LNCaP clone FGC (cell line): ENCODE measurements at regions not wholly inside any gene's neighbourhood (a gene's known extent, or its start where the extent isn't known, plus 50 kb on each side); places are given as distances from the start of the nearest gene placed in this dataset.

Experiments
- DNase-seq: peaks from one replicate; pipeline ENCODE4 v3.0.0-alpha.2; 2011; ENCODE audit warnings: low read depth
- H3K4me3 ChIP-seq: 2 replicates; pipeline ENCODE4 v1.5.1; 2011; ENCODE audit warnings: mild to moderate bottlenecking, low read depth, low read length, control low read depth
- TF ChIP-seq, protein P1 (sequence below): IDR thresholded peaks from 2 replicates; pipeline ENCODE4 v1.5.1; 2012; ENCODE audit warnings: mild to moderate bottlenecking; ENCODE audit not compliant: control insufficient read depth, insufficient read depth; ENCODE audit errors: extremely low read depth

DNA sequence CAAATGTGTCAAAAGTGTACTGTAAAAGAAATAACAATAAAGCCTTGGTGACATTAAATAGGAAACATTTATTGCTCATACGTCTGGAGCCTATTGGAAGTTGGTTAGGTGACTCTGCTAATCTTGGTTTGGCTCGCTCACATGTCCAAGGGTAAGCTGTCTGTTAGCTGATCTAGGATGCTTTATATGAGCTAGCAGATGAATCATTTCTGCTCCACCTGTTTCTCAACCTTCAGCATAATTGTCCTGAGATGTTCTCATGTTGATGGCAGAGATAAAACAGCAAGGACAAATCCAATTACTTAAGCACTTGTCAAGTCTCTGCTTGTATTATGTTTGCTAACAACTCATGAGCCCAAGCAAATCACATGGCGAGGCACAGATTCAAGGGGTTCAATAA, 56.0 kb upstream of the CD53 start:
- TF ChIP-seq, protein P1, sequence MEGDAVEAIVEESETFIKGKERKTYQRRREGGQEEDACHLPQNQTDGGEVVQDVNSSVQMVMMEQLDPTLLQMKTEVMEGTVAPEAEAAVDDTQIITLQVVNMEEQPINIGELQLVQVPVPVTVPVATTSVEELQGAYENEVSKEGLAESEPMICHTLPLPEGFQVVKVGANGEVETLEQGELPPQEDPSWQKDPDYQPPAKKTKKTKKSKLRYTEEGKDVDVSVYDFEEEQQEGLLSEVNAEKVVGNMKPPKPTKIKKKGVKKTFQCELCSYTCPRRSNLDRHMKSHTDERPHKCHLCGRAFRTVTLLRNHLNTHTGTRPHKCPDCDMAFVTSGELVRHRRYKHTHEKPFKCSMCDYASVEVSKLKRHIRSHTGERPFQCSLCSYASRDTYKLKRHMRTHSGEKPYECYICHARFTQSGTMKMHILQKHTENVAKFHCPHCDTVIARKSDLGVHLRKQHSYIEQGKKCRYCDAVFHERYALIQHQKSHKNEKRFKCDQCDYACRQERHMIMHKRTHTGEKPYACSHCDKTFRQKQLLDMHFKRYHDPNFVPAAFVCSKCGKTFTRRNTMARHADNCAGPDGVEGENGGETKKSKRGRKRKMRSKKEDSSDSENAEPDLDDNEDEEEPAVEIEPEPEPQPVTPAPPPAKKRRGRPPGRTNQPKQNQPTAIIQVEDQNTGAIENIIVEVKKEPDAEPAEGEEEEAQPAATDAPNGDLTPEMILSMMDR, result no peak
- no peak overlapping the region for H3K4me3 ChIP-seq
- peak; percentile 23 for DNase-seq

DNA sequence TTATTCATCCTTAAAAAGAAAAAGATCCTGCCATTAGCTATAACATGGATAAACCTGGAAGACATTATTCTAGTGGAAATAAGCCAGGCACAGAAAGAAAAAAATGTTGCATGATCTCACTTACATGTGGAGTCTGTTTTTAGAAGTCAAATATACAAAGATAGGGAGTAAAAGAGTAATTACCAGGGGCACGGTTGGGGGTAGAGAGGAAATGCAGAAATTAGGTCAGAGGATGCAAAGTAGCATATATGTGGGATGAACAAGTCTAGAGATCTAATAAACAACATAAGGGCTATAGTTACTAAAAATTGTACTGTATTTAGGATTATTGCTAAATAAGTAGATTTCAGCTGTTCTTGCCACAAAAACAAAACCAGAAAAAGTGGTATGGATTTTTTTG, 61.4 kb upstream of the CD53 start:
- TF ChIP-seq, protein P1, result no peak
- H3K4me3 ChIP-seq, result no peak overlapping the region
- DNase-seq, result no peak

DNA sequence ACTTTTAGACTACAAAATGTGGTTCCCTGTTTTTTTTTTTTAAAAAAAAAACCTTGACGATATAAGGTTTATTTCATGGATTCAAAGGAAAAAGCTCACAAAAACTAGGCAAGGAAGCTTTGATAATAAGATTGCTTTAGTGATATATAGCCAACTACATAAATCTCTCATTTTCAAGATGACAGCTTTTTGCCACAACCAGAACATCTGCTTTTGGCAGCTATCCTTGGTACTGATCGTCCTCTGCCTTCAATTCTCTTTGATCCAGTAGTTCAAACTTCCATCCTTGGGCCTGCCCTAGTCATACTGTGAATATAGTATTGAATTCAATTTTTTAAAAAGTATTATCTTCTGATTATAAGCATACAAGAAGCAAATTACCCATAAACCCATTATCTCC, 72.9 kb upstream of the CD53 start:
- no peak for DNase-seq
- no peak overlapping the region for H3K4me3 ChIP-seq
- TF ChIP-seq, protein P1, result no peak

DNA sequence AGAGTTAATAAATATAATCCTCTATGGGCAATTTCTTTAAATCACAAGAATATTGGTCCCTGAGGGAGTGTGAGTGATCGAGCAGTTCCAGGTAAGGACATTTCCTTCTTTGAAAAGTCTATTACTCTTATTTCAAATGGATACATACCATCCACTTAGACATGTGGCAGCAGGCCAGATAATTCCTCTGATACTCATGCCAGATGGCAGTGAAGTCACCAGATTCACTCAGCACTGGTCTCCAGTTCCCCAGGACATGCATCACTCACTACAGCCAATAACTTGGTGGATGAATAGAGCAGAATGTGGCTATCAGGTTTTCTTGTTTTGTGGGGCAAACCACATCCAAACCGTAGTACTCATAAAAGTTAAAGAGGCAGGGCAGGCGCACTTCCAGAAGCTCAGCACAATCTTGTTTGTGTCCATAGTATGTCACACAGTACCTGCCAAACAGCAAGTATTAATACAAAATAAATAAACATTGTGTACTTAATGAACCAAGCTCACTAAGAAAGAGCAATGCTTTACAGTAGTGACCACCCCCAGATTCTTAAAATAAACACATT, 74.2 kb upstream of the CD53 start:
- H3K4me3 ChIP-seq, result no peak overlapping the region
- DNase-seq, result peak; percentile 78
- TF ChIP-seq, protein P1, result no peak

DNA sequence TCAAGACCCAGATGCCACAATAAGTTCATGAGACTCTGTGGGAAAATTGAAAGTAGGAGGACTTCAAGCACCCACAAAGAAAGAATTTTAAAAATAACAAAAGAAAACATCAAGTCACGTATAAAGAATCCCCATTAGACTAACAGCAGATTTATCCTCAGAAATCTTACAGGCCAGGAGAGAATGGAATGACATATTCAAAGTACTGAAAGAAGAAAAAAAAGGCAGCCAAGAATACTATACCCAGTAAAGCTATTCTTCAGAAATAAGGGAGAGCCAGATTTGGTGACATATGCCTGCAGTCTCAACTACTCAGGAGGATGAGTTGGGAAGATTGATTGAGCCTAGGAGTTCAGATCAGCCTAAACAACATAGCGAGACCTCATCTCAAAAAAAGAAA, 84.3 kb upstream of the CD53 start:
- TF ChIP-seq, protein P1, result no peak
- H3K4me3 ChIP-seq, result no peak overlapping the region

DNA sequence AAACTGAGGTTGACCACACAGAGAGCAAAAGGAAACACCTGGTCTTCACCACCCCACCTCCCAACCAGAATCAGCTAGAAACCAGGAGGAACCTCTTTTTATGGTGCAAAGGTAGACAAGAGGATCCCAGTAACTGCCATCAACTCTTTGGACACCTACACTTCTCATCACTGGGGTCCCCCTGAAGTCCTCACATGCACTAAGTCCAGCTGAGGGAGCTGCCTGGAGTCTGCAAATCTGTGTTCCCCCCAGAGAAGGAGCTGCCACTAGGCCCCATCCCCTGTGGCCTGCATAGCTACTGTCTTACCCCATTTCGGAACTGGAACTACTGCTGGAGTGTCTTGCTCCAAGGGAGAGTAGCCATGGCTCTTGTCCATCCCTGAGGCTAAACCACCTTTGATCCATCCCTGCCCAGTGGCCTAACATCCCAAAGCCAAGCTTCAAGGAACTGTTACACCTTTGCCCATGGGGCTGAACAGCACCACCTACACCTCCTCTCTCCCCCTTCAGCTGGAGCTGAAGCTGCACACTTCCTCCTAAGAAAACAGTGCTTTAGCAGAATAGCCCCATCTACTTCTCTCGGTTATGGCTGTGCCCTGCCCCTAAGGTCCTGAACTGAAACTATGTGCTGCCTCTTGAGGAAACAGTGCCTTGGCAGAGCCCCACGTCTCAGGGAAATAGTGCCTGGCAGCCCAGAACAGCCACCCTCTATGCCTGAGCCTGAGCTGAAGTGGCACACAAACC, 85.4 kb upstream of the CD53 start:
- DNase-seq, result no peak
- TF ChIP-seq, protein P1, result no peak
- H3K4me3 ChIP-seq, result no peak overlapping the region

More for the DNA sequence above, 84.3 kb upstream of the CD53 start:
- DNase-seq, result no peak

DNA sequence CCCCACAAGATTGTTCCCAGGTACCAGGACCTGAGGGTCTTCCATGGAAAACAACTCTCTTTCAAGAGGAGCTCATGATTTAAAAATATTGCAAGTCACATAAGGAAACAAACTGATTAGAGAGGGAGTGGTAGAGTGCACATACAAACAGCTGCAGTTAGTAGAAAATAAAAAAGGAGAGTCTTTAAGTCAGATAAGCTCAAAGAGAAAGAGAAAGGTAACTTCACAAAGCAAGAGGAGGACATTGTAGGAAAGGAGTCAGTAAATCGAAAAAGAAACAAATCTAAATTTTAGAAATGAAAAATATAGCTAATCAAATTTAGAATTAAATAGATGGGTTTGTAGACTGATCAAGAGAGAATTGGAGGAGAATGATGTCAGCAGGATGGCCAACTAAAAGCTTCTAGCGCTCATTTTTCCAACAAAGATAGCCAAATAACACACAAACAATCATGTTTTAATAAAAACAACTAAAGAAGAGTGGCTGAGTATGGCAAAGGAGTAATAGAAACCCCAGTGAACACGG, 86.1 kb upstream of the CD53 start:
- no peak for DNase-seq
- no peak overlapping the region for H3K4me3 ChIP-seq
- TF ChIP-seq, protein P1, result no peak
